ENCODE measurements at regions not wholly inside any gene's neighbourhood (a gene's known extent, or its start where the extent isn't known, plus 50 kb on each side); places are given as distances from the start of the nearest gene placed in this dataset.

DNA sequence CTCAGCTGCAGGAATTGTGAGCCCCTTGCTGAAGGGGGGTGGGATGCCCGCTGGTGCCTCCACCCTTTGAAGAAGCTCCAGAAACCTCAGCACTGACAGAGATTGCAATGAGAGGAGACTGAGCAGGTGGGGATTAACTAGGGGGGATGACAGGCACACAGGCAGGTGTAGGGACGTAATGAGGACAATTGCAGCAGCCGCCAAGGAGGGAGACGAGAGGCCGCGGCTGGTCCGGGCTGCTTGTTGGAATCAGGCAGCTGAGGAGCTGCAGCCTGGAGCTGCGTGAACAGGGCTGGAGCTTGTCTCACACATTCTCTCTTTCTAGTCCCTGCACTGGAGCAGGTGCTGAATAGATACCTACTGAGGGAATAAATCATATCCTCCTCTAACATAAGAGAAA lies 122.0 kb upstream of the TCERG1L start:
- TF ChIP-seq CTCF (IDR thresholded peaks at IDR 0.05; ENCODE audit: insufficient read depth, low read length, missing control alignments) = no peak
- POLR2A ChIA-PET = no interaction called here
- H3K4me3 ChIP-seq (ENCODE audit: low read depth, low read length) = no peak overlapping the region
- no peak for DNase-seq (ENCODE audit: low read depth, low spot score)
- CTCF ChIA-PET = no interaction called here

DNA sequence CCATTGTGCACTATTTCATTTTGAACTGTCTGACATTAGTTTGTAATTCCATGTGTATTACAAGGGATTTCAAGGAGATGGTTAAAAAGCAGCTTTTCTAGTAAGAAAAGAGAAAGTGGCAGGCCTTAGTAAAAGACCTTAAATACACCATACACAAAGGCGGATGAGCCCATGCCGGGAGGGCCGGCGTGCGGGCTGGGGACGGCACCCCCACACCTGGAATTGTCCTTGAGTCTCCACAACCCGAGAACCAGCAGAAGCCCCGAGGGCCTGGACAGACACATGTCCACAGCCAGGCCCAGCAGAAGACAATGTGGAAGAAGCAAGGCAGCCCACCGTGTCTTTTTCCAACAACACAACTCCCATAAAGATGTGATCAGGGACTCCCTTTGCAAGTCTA lies 123.7 kb upstream of the TCERG1L start:
- TF ChIP-seq CTCF (IDR thresholded peaks at IDR 0.05; ENCODE audit: insufficient read depth, low read length, missing control alignments) = no peak
- ChIA-PET POLR2A (no interaction called here), CTCF (no interaction called here)
- no peak for DNase-seq (ENCODE audit: low read depth, low spot score)
- H3K4me3 ChIP-seq (ENCODE audit: low read depth, low read length) = no peak overlapping the region

- ChIA-PET POLR2A (no interaction called here), CTCF (no interaction called here)
- DNase-seq (ENCODE audit: low read depth, low spot score) = no peak
- H3K4me3 ChIP-seq (ENCODE audit: low read depth, low read length) = no peak overlapping the region
- no peak for TF ChIP-seq CTCF (IDR thresholded peaks at IDR 0.05; ENCODE audit: insufficient read depth, low read length, missing control alignments)
These were observed 124.4 kb upstream of the TCERG1L start for GRCh38 chr10:131435760-131436457.

GRCh38 chr10:131436458-131436857 lies 124.9 kb upstream of the TCERG1L start:
- no peak for TF ChIP-seq CTCF (IDR thresholded peaks at IDR 0.05; ENCODE audit: insufficient read depth, low read length, missing control alignments)
- no peak overlapping the region for H3K4me3 ChIP-seq (ENCODE audit: low read depth, low read length)
- CTCF ChIA-PET = no interaction called here
- no peak for DNase-seq (ENCODE audit: low read depth, low spot score)
- POLR2A ChIA-PET = no interaction called here

GRCh38 chr10:131437556-131438475 lies 126.3 kb upstream of the TCERG1L start:
- H3K4me3 ChIP-seq (ENCODE audit: low read depth, low read length) = no peak overlapping the region
- ChIA-PET POLR2A (no interaction called here), CTCF (no interaction called here)
- no peak for DNase-seq (ENCODE audit: low read depth, low spot score)
- no peak for TF ChIP-seq CTCF (IDR thresholded peaks at IDR 0.05; ENCODE audit: insufficient read depth, low read length, missing control alignments)

GRCh38 chr10:131438665-131439064 lies 127.1 kb upstream of the TCERG1L start:
- POLR2A ChIA-PET = no interaction called here
- TF ChIP-seq CTCF (IDR thresholded peaks at IDR 0.05; ENCODE audit: insufficient read depth, low read length, missing control alignments) = no peak
- H3K4me3 ChIP-seq (ENCODE audit: low read depth, low read length) = no peak overlapping the region
- no peak for DNase-seq (ENCODE audit: low read depth, low spot score)
- CTCF ChIA-PET = no interaction called here
